ENCODE measurements at regions not wholly inside any gene's neighbourhood (a gene's known extent, or its start where the extent isn't known, plus 50 kb on each side); places are given as distances from the start of the nearest gene placed in this dataset.

DNA sequence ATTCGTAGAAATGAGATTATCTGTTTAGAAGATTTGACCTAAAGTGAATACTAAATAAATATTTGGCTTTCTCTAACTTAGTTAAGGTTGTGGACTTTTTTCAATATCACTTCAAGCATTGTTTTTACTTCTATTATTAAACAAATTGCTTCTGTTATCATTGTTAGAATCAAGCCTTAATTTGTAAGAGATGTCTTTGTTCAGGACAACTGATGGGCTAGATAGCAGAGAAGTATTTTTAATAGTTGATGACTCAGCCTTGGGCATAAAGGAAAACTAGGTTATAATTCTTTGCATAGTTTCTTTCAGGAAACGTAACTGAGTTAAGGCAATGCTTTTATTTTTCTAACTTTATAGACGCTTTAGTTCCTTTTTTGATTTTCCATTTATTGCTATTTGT lies 128.8 kb upstream of the SMIM30 start:
- Histone ChIP-seq H3K9me3 (ENCODE audit: low read length) (no peaks in the 10 kb centered on the region), H2AFZ (ENCODE audit: low read length) (no peak overlapping the region), H3K4me2 (ENCODE audit: low read length) (no peak overlapping the region), H3K9me2 (ENCODE audit: insufficient read depth, low read length) (no peaks in the 10 kb centered on the region), H3K27ac (ENCODE audit: low read depth, low read length, poor library complexity, severe bottlenecking) (no peak overlapping the region), H3K36me3 (ENCODE audit: insufficient read depth, low read length) (no peaks in the 10 kb centered on the region), H4K20me1 (ENCODE audit: insufficient read depth, low read length) (no peaks in the 10 kb centered on the region), H3K79me2 (ENCODE audit: insufficient read depth, low read depth, low read length) (no peaks in the 10 kb centered on the region), H3K4me3 (ENCODE audit: low read depth, low read length, poor library complexity, severe bottlenecking) (no peak overlapping the region), H3K4me1 (ENCODE audit: insufficient read depth, low read length, poor library complexity, severe bottlenecking) (no peaks in the 10 kb centered on the region)
- intact Hi-C loops (cut with micrococcal nuclease; ENCODE audit: unreplicated experiment), result no loop called here
- ChIA-PET CTCF (ENCODE audit: unreplicated experiment) (no interaction called here), POLR2A (no interaction called here)
- TF ChIP-seq CTCF (conservative IDR thresholded peaks at IDR 0.05; ENCODE audit: low read length) (no peak), EZH2phosphoT487 (IDR thresholded peaks at IDR 0.05; ENCODE audit: borderline replicate concordance, low read depth, low read length) (no peak)
- DNase-seq (ENCODE audit: low spot score), result no peak
- BruUV-seq (replicated peaks), result no TSS peak

GRCh38 chr7:113246738-113247137 lies 128.4 kb upstream of the SMIM30 start:
- no peaks in the 10 kb centered on the region for H3K79me2 ChIP-seq (ENCODE audit: insufficient read depth, low read depth, low read length)
- H4K20me1 ChIP-seq (ENCODE audit: insufficient read depth, low read length), result no peaks in the 10 kb centered on the region
- no peak overlapping the region for H3K4me3 ChIP-seq (ENCODE audit: low read depth, low read length, poor library complexity, severe bottlenecking)
- no peak overlapping the region for H3K4me2 ChIP-seq (ENCODE audit: low read length)
- ChIA-PET CTCF (ENCODE audit: unreplicated experiment) (no interaction called here), POLR2A (no interaction called here)
- no peak for DNase-seq (ENCODE audit: low spot score)
- no peak overlapping the region for H2AFZ ChIP-seq (ENCODE audit: low read length)
- H3K27ac ChIP-seq (ENCODE audit: low read depth, low read length, poor library complexity, severe bottlenecking), result no peak overlapping the region
- H3K36me3 ChIP-seq (ENCODE audit: insufficient read depth, low read length), result no peaks in the 10 kb centered on the region
- TF ChIP-seq CTCF (conservative IDR thresholded peaks at IDR 0.05; ENCODE audit: low read length) (no peak), EZH2phosphoT487 (IDR thresholded peaks at IDR 0.05; ENCODE audit: borderline replicate concordance, low read depth, low read length) (no peak)
- no peaks in the 10 kb centered on the region for H3K9me3 ChIP-seq (ENCODE audit: low read length)
- H3K4me1 ChIP-seq (ENCODE audit: insufficient read depth, low read length, poor library complexity, severe bottlenecking), result no peaks in the 10 kb centered on the region
- BruUV-seq (replicated peaks), result no TSS peak
- intact Hi-C loops (cut with micrococcal nuclease; ENCODE audit: unreplicated experiment), result no loop called here
- H3K9me2 ChIP-seq (ENCODE audit: insufficient read depth, low read length), result no peaks in the 10 kb centered on the region

- Histone ChIP-seq H3K36me3 (ENCODE audit: insufficient read depth, low read length) (no peaks in the 10 kb centered on the region), H2AFZ (ENCODE audit: low read length) (no peak overlapping the region), H3K79me2 (ENCODE audit: insufficient read depth, low read depth, low read length) (no peaks in the 10 kb centered on the region), H4K20me1 (ENCODE audit: insufficient read depth, low read length) (no peaks in the 10 kb centered on the region), H3K4me3 (ENCODE audit: low read depth, low read length, poor library complexity, severe bottlenecking) (no peak overlapping the region), H3K9me2 (ENCODE audit: insufficient read depth, low read length) (no peaks in the 10 kb centered on the region), H3K4me2 (ENCODE audit: low read length) (no peak overlapping the region), H3K4me1 (ENCODE audit: insufficient read depth, low read length, poor library complexity, severe bottlenecking) (no peaks in the 10 kb centered on the region), H3K9me3 (ENCODE audit: low read length) (no peaks in the 10 kb centered on the region), H3K27ac (ENCODE audit: low read depth, low read length, poor library complexity, severe bottlenecking) (no peak overlapping the region)
- no peak for TF ChIP-seq EZH2phosphoT487 (IDR thresholded peaks at IDR 0.05; ENCODE audit: borderline replicate concordance, low read depth, low read length)
- TF ChIP-seq CTCF (conservative IDR thresholded peaks at IDR 0.05; ENCODE audit: low read length), result no peak
- no peak for DNase-seq (ENCODE audit: low spot score)
- BruUV-seq (replicated peaks), result no TSS peak
- ChIA-PET POLR2A (interaction anchor here (0.6 kb wide), 1 partner anchor 11 kb away, joined by 4 read pairs; no protein-coding TSS in a partner anchor), CTCF (ENCODE audit: unreplicated experiment) (no interaction called here)
- intact Hi-C loops (cut with micrococcal nuclease; ENCODE audit: unreplicated experiment), result no loop called here
Observed at GRCh38 chr7:113232885-113233284, 114.5 kb upstream of the SMIM30 start.

Measured in OCI-LY7 (cell line).